Neural cell (in vitro differentiated cells): ENCODE measurements at regions not wholly inside any gene's neighbourhood (a gene's known extent, or its start where the extent isn't known, plus 50 kb on each side); places are given as distances from the start of the nearest gene placed in this dataset.

Experiments used
- H2AFZ ChIP-seq: fragments of 200-600, 300-800 bp; sonication (generic), shearing (Covaris generic); 2 replicates; pipeline ENCODE4 v1.6.0; 2014; ENCODE audit warnings: low read depth, mild to moderate bottlenecking, antibody characterized with exemption, low read length, moderate library complexity
- H3F3A ChIP-seq: fragments of 200-600 bp; shearing (Covaris generic); 2 replicates; pipeline ENCODE4 v1.6.1; 2016; ENCODE audit warnings: mild to moderate bottlenecking, moderate library complexity, mixed read lengths, antibody characterized with exemption, low read length; ENCODE audit not compliant: insufficient read depth, poor library complexity, severe bottlenecking
- H3K27ac ChIP-seq: fragments of 200-600, 300-800 bp; sonication (generic), shearing (Covaris generic); 2 replicates; pipeline ENCODE4 v1.5.1; 2014; ENCODE audit warnings: mild to moderate bottlenecking, low read length, moderate library complexity
- H3K27me3 ChIP-seq: fragments of 300-800, 200-600 bp; sonication (generic), shearing (Covaris generic); 2 replicates; pipeline ENCODE4 v1.6.0; 2014; ENCODE audit warnings: mild to moderate bottlenecking, low read depth, low read length, moderate library complexity; ENCODE audit not compliant: insufficient read depth
- H3K36me3 ChIP-seq: fragments of 300-800, 200-600 bp; sonication (generic), shearing (Covaris generic); 2 replicates; pipeline ENCODE4 v1.5.1; 2014; ENCODE audit warnings: mild to moderate bottlenecking, antibody characterized with exemption, low read length, moderate library complexity; ENCODE audit not compliant: insufficient read depth
- H3K4me2 ChIP-seq: fragments of 300-800, 200-600 bp; sonication (generic), shearing (Covaris generic); 2 replicates; pipeline ENCODE4 v1.6.0; 2014; ENCODE audit warnings: mild to moderate bottlenecking, low read length
- H3K4me3 ChIP-seq: fragments of 300-800, 200-600 bp; sonication (generic), shearing (Covaris generic); 2 replicates; pipeline ENCODE4 v1.5.1; 2014; ENCODE audit warnings: mild to moderate bottlenecking, low read length, moderate library complexity
- H3K79me2 ChIP-seq: fragments of 200-600 bp; shearing (Covaris generic); replicated peaks from 2 replicates; pipeline ENCODE4 v1.6.0; 2014; ENCODE audit warnings: mild to moderate bottlenecking, low read length, moderate library complexity; ENCODE audit not compliant: insufficient read depth
- H3K9ac ChIP-seq: fragments of 300-800, 200-600 bp; sonication (generic), shearing (Covaris generic); 2 replicates; pipeline ENCODE4 v1.6.1; 2016; ENCODE audit warnings: mild to moderate bottlenecking, low read length, mixed read lengths
- H3K9me2 ChIP-seq: fragments of 200-600 bp; shearing (Covaris generic); 2 replicates; pipeline ENCODE4 v1.6.1; 2016; ENCODE audit warnings: mild to moderate bottlenecking, low read length, mixed read lengths; ENCODE audit not compliant: insufficient read depth
- H3K9me3 ChIP-seq: fragments of 200-600, 300-800 bp; sonication (generic), shearing (Covaris generic); 2 replicates; pipeline ENCODE4 v1.6.1; 2016; ENCODE audit warnings: mild to moderate bottlenecking, mixed run types, low read length, moderate library complexity, mixed read lengths
- H4K20me1 ChIP-seq: fragments of 200-600 bp; shearing (Covaris generic); 2 replicates; pipeline ENCODE4 v1.6.1; 2016; ENCODE audit warnings: mild to moderate bottlenecking, mixed run types; ENCODE audit not compliant: insufficient read depth
- EP300 ChIP-seq: fragments of 450-650 bp; conservative IDR thresholded peaks from 2 replicates; pipeline ENCODE4 v1.6.1; 2014; ENCODE audit warnings: antibody characterized with exemption, mild to moderate bottlenecking, moderate library complexity; ENCODE audit not compliant: poor library complexity, severe bottlenecking
- EZH2 ChIP-seq: fragments of 200-600, 300-800 bp; shearing (Covaris generic), sonication (generic); IDR thresholded peaks from 2 replicates; pipeline ENCODE4 v1.6.1; 2014; ENCODE audit warnings: antibody characterized with exemption, low read length, borderline replicate concordance, mild to moderate bottlenecking; ENCODE audit not compliant: insufficient read depth, poor library complexity, severe bottlenecking
- MXI1 ChIP-seq: fragments of 450-650 bp; conservative IDR thresholded peaks from 2 replicates; pipeline ENCODE4 v1.6.1; 2014; ENCODE audit warnings: antibody characterized with exemption, mild to moderate bottlenecking; ENCODE audit not compliant: poor library complexity, severe bottlenecking
- POLR2AphosphoS5 ChIP-seq: IDR thresholded peaks from 2 replicates; pipeline ENCODE4 v1.6.1; 2012
- RAD21 ChIP-seq: fragments of 450-650 bp; conservative IDR thresholded peaks from 2 replicates; pipeline ENCODE4 v1.6.1; 2014; ENCODE audit warnings: antibody characterized with exemption, mild to moderate bottlenecking, moderate library complexity
- SMC3 ChIP-seq: fragments of 450-650 bp; conservative IDR thresholded peaks from 2 replicates; pipeline ENCODE4 v1.6.1; 2014; ENCODE audit warnings: antibody characterized with exemption, mild to moderate bottlenecking, moderate library complexity; ENCODE audit not compliant: poor library complexity
- TAF1 ChIP-seq: IDR thresholded peaks from 2 replicates; pipeline ENCODE4 v1.6.1; 2012; ENCODE audit warnings: low read depth
- TF ChIP-seq, protein P1 (sequence below): IDR thresholded peaks from 2 replicates; pipeline ENCODE4 v1.6.1; 2012; ENCODE audit warnings: borderline replicate concordance
- TF ChIP-seq, protein P2 (sequence below): fragments of 450-650 bp; IDR thresholded peaks from 2 replicates; pipeline ENCODE4 v1.5.1; 2014; ENCODE audit warnings: antibody characterized with exemption, mild to moderate bottlenecking, moderate library complexity; ENCODE audit not compliant: poor library complexity, severe bottlenecking

DNA sequence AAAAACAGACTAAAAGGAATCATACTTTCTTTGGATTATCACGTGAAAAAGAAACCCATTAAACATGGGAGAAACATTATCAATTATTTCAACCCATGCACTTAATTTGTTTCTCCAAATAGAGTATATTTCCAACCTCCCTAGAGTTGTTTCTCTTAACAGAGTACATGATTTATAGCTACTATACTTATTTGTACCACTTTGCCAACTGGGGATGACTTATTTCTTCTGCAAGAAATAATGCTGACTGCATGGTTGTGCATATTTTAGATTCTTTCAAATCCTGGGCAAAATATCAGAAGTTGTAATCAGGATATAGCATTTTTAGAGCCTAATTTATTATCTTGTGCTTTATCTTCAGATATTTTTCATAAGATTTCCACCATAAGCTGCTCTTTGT lies 629.1 kb upstream of the EYS start:
- Histone ChIP-seq H3K9ac (no peak overlapping the region), H3K27me3 (no peaks in the 10 kb centered on the region), H3K36me3 (no peaks in the 10 kb centered on the region), H3K4me3 (no peak overlapping the region), H3K79me2 (no peaks in the 10 kb centered on the region), H3K9me2 (no peaks in the 10 kb centered on the region), H2AFZ (no peak overlapping the region), H3K27ac (no peak overlapping the region), H3K4me2 (no peak overlapping the region), H3F3A (no peaks in the 10 kb centered on the region), H4K20me1 (no peaks in the 10 kb centered on the region), H3K9me3 (no peaks in the 10 kb centered on the region)
- no peak for TF ChIP-seq EP300
- TF ChIP-seq POLR2AphosphoS5: no peak
- TF ChIP-seq, protein P1, sequence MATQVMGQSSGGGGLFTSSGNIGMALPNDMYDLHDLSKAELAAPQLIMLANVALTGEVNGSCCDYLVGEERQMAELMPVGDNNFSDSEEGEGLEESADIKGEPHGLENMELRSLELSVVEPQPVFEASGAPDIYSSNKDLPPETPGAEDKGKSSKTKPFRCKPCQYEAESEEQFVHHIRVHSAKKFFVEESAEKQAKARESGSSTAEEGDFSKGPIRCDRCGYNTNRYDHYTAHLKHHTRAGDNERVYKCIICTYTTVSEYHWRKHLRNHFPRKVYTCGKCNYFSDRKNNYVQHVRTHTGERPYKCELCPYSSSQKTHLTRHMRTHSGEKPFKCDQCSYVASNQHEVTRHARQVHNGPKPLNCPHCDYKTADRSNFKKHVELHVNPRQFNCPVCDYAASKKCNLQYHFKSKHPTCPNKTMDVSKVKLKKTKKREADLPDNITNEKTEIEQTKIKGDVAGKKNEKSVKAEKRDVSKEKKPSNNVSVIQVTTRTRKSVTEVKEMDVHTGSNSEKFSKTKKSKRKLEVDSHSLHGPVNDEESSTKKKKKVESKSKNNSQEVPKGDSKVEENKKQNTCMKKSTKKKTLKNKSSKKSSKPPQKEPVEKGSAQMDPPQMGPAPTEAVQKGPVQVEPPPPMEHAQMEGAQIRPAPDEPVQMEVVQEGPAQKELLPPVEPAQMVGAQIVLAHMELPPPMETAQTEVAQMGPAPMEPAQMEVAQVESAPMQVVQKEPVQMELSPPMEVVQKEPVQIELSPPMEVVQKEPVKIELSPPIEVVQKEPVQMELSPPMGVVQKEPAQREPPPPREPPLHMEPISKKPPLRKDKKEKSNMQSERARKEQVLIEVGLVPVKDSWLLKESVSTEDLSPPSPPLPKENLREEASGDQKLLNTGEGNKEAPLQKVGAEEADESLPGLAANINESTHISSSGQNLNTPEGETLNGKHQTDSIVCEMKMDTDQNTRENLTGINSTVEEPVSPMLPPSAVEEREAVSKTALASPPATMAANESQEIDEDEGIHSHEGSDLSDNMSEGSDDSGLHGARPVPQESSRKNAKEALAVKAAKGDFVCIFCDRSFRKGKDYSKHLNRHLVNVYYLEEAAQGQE: no peak
- no peak for TF ChIP-seq TAF1
- no peak for TF ChIP-seq SMC3
- TF ChIP-seq, protein P2, sequence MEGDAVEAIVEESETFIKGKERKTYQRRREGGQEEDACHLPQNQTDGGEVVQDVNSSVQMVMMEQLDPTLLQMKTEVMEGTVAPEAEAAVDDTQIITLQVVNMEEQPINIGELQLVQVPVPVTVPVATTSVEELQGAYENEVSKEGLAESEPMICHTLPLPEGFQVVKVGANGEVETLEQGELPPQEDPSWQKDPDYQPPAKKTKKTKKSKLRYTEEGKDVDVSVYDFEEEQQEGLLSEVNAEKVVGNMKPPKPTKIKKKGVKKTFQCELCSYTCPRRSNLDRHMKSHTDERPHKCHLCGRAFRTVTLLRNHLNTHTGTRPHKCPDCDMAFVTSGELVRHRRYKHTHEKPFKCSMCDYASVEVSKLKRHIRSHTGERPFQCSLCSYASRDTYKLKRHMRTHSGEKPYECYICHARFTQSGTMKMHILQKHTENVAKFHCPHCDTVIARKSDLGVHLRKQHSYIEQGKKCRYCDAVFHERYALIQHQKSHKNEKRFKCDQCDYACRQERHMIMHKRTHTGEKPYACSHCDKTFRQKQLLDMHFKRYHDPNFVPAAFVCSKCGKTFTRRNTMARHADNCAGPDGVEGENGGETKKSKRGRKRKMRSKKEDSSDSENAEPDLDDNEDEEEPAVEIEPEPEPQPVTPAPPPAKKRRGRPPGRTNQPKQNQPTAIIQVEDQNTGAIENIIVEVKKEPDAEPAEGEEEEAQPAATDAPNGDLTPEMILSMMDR: no peak
- no peak for TF ChIP-seq EZH2
- no peak for TF ChIP-seq RAD21
- no peak for TF ChIP-seq MXI1

- no peak overlapping the region for H3K9ac ChIP-seq
- no peak for TF ChIP-seq TAF1
- TF ChIP-seq SMC3: no peak
- TF ChIP-seq EZH2: no peak
- no peak for TF ChIP-seq RAD21
- TF ChIP-seq, protein P2: no peak
- TF ChIP-seq MXI1: no peak
- TF ChIP-seq EP300: no peak
- TF ChIP-seq, protein P1: no peak
- TF ChIP-seq POLR2AphosphoS5: no peak
- no peaks in the 10 kb centered on the region for H3K79me2 ChIP-seq
- H3K36me3 ChIP-seq: no peaks in the 10 kb centered on the region
- no peaks in the 10 kb centered on the region for H3K9me3 ChIP-seq
- H3K4me3 ChIP-seq: no peak overlapping the region
- H4K20me1 ChIP-seq: no peaks in the 10 kb centered on the region
- H3K27me3 ChIP-seq: no peaks in the 10 kb centered on the region
- H3F3A ChIP-seq: no peaks in the 10 kb centered on the region
- no peak overlapping the region for H3K27ac ChIP-seq
- H3K4me2 ChIP-seq: no peak overlapping the region
- no peak overlapping the region for H2AFZ ChIP-seq
- no peaks in the 10 kb centered on the region for H3K9me2 ChIP-seq
Observed at GRCh38 chr6:66328200-66328599, 621.2 kb upstream of the EYS start.
